GM10266 (cell line): ENCODE measurements at regions not wholly inside any gene's neighbourhood (a gene's known extent, or its start where the extent isn't known, plus 50 kb on each side); places are given as distances from the start of the nearest gene placed in this dataset.
"Not testable (repeated sequence)": the region's sequence is repeated elsewhere in the genome, so short reads cannot be mapped to it uniquely, and the experiment has no call there.

Experiments
- DNase-seq: peaks from one replicate; pipeline ENCODE4 v3.0.0; 2012; ENCODE audit errors: extremely low spot score
- CTCF ChIP-seq: IDR thresholded peaks from 2 replicates; pipeline ENCODE4 v1.5.1; 2012; ENCODE audit warnings: mild to moderate bottlenecking, low read depth; ENCODE audit not compliant: control insufficient read depth, insufficient read depth; ENCODE audit errors: missing control alignments

GRCh38 chr7:68622500-68622899 lies 975.8 kb upstream of the AUTS2 start:
- no peak for DNase-seq
- no peak for TF ChIP-seq CTCF

GRCh38 chr7:68623030-68623429 lies 975.2 kb upstream of the AUTS2 start:
- TF ChIP-seq CTCF: no peak
- DNase-seq: no peak

- TF ChIP-seq CTCF: no peak
- no peak for DNase-seq
These were observed 970.9 kb upstream of the AUTS2 start for GRCh38 chr7:68627247-68627864.

- not testable (repeated sequence) for DNase-seq
These were observed 967.4 kb upstream of the AUTS2 start for GRCh38 chr7:68630914-68631313.

GRCh38 chr7:68640103-68640502 lies 958.2 kb upstream of the AUTS2 start:
- no peak for TF ChIP-seq CTCF

GRCh38 chr7:68642727-68643126 lies 955.5 kb upstream of the AUTS2 start:
- DNase-seq: no peak
- no peak for TF ChIP-seq CTCF

More at GRCh38 chr7:68640103-68640502, 958.2 kb upstream of the AUTS2 start:
- no peak for DNase-seq

- DNase-seq: no peak
- TF ChIP-seq CTCF: no peak
These were observed 934.9 kb upstream of the AUTS2 start for GRCh38 chr7:68663392-68663791.

- TF ChIP-seq CTCF: no peak
- no peak for DNase-seq
These were observed 927.2 kb upstream of the AUTS2 start for GRCh38 chr7:68671046-68671445.
